ENCODE measurements at regions not wholly inside any gene's neighbourhood (a gene's known extent, or its start where the extent isn't known, plus 50 kb on each side); places are given as distances from the start of the nearest gene placed in this dataset.
"Not testable (repeated sequence)": the region's sequence is repeated elsewhere in the genome, so short reads cannot be mapped to it uniquely, and the experiment has no call there.

DNA sequence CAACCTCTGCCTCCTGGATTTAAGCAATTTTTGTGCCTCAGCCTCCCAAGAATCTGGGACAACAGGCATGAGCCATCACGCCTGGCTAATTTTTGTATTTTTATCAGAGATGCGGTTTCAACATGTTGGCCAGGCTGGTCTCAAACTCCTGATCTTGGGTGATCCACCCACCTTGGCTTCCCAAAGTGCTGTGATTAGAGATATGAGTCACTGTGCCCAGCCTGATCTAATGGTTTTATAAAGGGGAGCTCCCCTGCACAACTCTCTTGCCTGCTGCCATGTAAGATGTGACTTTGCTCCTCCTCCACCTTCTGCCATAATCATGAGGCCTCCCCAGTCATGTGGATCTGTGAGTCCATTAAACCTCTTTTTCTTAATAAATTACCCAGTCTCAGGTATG lies 107.5 kb upstream of the ALDH3B2 start:
- H3K4me3 Mint-ChIP-seq, result not testable (repeated sequence)

DNA sequence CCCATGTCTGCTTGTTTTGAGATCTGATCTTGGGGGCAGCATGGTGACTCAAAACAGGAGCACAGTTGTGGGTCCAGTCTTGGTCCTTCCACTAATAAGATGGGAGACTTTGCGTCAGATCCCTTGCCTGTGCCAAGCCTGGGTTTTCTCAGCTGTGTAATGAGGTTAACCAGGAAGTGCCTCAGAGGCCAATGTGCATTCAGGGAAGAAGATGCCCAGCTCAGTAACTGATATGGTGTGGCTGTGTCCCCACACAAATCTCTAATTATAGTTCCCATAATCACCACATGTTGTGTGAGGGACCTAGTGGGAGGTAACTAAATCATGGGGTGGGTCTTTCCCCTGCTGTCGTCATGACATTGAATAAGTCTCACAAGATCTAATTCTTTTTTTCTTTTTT lies 107.1 kb upstream of the ALDH3B2 start:
- H3K27ac Mint-ChIP-seq; H3K4me3 Mint-ChIP-seq; H3K9me3 Mint-ChIP-seq; H3K36me3 Mint-ChIP-seq (ENCODE audit: low read depth); H3K27me3 Mint-ChIP-seq (ENCODE audit: low read depth); H3K4me1 Mint-ChIP-seq (ENCODE audit: low read depth): not testable (repeated sequence)

More for the DNA sequence above, 107.5 kb upstream of the ALDH3B2 start:
- not testable (repeated sequence) for H3K36me3 Mint-ChIP-seq (ENCODE audit: low read depth); H3K4me1 Mint-ChIP-seq (ENCODE audit: low read depth); H3K27me3 Mint-ChIP-seq (ENCODE audit: low read depth); H3K9me3 Mint-ChIP-seq; H3K27ac Mint-ChIP-seq

DNA sequence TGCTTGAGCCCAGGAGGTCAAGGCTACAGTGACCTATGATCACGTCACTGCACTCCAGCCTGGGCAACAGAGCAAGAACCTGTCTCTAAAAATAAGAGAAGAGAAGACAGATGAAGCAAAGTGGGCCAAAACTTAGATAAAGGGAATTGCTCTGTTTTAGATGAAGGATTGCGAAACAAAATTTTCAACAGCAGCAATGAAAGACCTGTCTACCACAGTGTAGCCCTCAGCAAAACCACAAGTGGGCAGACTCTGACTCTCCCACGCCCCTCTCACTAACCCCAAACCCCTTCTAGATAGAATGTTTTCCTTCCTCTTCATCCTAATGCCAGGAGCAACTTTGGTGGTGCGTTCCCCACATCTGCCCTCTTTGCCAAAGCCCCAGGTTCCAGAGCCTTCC lies 105.6 kb upstream of the ALDH3B2 start:
- H3K27ac Mint-ChIP-seq, result no peak overlapping the region
- H3K27me3 Mint-ChIP-seq (ENCODE audit: low read depth), result peaks cover 17% of the 10 kb centered on the region
- no peaks in the 10 kb centered on the region for H3K36me3 Mint-ChIP-seq (ENCODE audit: low read depth)
- no peak overlapping the region for H3K4me3 Mint-ChIP-seq
- H3K4me1 Mint-ChIP-seq (ENCODE audit: low read depth), result no peaks in the 10 kb centered on the region
- no peaks in the 10 kb centered on the region for H3K9me3 Mint-ChIP-seq

DNA sequence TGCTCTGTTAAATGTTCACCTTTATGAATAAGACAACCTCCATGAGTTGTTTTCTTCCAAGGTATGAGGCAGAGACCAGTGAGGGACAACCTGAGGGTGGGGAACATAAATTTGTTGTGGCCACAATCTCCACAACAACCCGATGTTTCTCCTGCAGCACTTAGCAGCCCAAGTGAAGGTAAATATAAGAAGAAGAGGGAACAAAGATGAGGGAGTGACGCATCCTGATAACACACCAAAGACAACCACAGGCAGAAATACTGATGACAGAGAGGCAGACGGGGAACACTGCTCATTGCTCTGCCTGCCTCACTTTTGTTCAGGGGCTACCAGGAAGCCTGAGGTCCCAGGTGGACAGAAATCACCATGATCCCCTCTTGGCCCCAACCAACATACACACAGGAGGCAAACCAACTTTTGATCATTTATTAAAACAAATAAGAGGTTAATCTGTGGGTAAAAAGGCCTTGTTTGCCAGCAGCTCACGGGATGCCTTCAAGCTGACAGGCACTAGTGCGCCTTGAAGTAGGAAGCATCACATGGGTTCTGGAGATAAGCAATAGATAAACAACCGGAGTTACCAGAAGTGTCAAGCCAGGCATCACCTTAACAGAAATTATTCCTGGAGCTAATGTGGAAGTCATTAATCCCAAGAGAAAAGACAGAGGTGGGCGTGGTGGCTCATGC lies 104.9 kb upstream of the ALDH3B2 start:
- not testable (repeated sequence) for H3K9me3 Mint-ChIP-seq; H3K4me3 Mint-ChIP-seq; H3K36me3 Mint-ChIP-seq (ENCODE audit: low read depth); H3K4me1 Mint-ChIP-seq (ENCODE audit: low read depth); H3K27ac Mint-ChIP-seq
- peaks cover 24% of the 10 kb centered on the region for H3K27me3 Mint-ChIP-seq (ENCODE audit: low read depth)

DNA sequence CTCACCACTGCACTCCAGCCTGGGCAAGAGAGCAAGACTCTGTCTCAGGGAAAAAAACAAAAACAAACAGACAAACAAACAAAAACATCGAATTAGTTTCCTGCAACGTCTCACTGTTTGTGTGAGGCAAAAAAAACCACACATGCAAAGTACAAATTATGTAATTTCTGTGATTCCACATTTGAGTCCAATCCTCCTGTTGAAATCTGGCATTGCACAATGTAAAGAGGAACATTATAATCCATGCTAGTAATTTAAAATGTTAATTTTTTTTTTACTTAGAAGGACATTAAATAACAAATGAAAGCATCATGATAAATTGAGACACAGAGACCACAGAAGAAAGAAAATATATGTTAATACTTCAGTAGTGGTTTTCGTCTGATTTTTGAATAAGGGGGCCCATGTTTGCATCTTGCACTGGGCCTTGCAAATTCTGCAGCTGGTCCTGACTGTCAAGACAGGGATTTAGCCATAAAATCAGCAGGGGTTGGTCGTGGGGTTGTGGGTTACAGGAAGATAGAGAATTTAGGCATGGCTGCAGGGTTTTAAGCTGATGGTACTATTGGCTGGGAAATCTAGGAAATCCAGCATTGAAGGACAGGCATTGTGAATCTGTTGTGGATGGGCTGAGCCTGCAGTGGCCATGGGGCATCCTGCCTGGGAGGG lies 102.6 kb upstream of the ALDH3B2 start:
- Mint-ChIP-seq H3K27me3 (ENCODE audit: low read depth) (peaks cover 44% of the 10 kb centered on the region), H3K4me3 (no peak overlapping the region), H3K27ac (no peak overlapping the region), H3K9me3 (no peaks in the 10 kb centered on the region), H3K4me1 (ENCODE audit: low read depth) (no peaks in the 10 kb centered on the region), H3K36me3 (ENCODE audit: low read depth) (no peaks in the 10 kb centered on the region)

DNA sequence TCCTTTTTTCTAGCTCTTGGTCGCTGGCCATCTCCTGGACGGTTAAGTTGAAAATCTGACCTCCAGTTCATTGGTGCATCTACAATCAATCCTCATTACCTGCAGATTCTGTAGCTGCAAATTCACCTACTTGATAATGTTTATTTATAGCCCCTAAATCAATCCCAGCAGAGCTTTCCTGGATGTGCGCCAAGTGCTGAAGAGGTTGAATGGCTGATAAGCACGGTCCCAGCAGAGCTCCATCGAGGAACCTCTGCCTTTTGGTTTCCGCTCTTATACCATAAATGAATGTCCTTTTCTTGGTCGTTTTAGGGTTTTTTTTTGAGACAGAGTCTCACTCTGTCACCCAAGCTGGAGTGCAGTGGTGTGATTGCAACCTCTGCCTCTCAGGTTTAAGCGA lies 99.8 kb upstream of the ALDH3B2 start:
- not testable (repeated sequence) for H3K9me3 Mint-ChIP-seq; H3K4me3 Mint-ChIP-seq; H3K36me3 Mint-ChIP-seq (ENCODE audit: low read depth); H3K4me1 Mint-ChIP-seq (ENCODE audit: low read depth); H3K27ac Mint-ChIP-seq
- H3K27me3 Mint-ChIP-seq (ENCODE audit: low read depth), result peaks cover 42% of the 10 kb centered on the region

DNA sequence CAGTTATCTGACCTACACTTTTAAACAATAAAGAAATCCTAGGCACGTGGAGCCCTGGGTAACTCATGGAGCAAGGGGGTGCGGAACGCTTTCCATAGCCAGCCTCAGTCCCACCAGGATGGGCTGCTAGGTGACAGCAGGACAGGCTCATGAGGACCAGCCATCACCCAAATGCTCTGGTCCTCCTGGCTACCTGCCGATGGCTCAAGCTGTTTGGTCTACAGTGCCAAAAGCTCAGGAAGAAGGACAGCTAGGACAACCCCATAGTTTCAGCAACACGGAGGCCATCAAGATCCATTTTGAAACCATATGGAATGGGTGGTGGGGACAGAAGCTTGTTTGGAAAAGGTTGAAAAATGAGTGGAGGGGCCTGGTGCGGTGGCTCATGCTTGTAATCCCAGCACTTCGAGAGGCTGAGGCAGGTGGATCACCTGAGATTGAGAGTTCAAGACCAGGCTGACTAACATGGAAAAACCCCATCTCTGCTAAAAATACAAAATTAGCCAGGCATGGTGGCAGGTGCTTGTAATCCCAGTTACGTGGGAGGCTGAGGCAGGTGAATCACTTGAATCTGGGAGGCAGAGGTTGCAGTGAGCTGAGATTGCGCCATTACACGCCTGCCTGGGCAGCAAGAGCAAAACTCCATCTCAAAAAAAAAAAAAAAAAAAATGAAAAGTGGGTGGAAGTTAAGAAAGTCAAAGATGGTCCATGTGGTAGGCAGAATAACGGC lies 93.7 kb upstream of the ALDH3B2 start:
- H3K27ac Mint-ChIP-seq; H3K4me3 Mint-ChIP-seq; H3K36me3 Mint-ChIP-seq (ENCODE audit: low read depth); H3K4me1 Mint-ChIP-seq (ENCODE audit: low read depth); H3K9me3 Mint-ChIP-seq: not testable (repeated sequence)
- peaks cover 11% of the 10 kb centered on the region for H3K27me3 Mint-ChIP-seq (ENCODE audit: low read depth)

DNA sequence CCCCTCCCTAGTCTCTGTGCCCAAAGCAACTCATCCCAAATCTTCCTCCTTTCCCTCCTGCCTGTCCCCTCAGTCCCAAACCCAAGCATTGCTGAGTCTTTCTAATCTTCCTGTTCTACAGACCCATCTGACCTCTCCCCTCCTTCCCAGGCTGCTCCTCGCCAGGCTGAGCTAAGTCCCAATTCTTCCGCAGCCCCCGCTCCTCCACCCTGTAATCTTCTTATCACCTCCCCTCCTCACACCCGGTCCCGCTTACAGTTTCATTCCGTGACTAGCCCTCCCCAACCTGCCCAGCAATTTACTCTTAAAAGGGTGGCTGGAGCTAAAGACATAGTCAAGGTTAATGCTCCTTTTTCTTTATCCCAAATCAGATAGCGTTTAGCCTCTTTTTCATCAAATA lies 86.8 kb upstream of the ALDH3B2 start:
- H3K36me3 Mint-ChIP-seq (ENCODE audit: low read depth); H3K4me3 Mint-ChIP-seq; H3K4me1 Mint-ChIP-seq (ENCODE audit: low read depth); H3K27ac Mint-ChIP-seq; H3K9me3 Mint-ChIP-seq: not testable (repeated sequence)
- H3K27me3 Mint-ChIP-seq (ENCODE audit: low read depth), result peaks cover 11% of the 10 kb centered on the region

DNA sequence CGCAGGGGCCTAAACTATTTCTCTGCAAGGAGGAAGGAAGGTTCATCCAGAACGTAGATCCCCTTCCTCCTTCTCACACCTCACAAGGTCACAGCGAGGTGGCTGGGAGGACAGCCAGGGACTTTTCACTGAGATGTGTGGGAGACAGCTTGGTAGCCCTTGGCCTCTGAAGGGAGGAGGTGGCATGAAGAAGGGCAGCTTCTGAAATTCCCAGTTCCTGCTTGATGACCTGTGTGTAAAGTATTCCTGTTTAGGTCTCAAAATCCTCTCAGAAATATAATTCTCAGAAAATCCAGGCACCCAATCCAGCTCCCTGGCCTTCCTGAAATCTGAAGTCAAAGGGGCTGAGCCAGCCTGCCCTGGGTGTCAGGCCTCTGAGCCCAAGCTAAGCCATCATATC lies 84.9 kb upstream of the ALDH3B2 start:
- H3K27me3 Mint-ChIP-seq (ENCODE audit: low read depth), result peaks cover 11% of the 10 kb centered on the region
- H3K36me3 Mint-ChIP-seq (ENCODE audit: low read depth); H3K4me3 Mint-ChIP-seq; H3K27ac Mint-ChIP-seq; H3K4me1 Mint-ChIP-seq (ENCODE audit: low read depth); H3K9me3 Mint-ChIP-seq: not testable (repeated sequence)

DNA sequence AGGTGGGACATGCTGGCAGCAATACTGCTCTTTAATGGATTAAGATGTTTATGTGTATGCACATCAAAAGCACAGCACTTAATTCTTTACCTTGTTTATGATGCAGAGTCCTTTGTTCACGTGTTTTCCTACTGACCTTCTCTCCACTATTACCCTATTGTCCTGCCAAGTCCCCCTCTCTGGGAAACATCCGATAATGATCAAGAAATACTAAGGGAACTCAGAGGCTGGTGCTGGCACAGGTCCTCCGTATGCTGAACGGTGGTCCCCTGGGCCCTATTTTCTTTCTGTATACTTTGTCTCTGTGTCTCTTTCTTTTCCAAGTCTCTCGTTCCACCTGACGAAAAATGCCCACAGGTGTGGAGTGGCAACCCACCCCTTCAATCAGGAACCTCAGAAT lies 84.0 kb upstream of the ALDH3B2 start:
- H3K4me1 Mint-ChIP-seq (ENCODE audit: low read depth); H3K4me3 Mint-ChIP-seq; H3K27ac Mint-ChIP-seq; H3K9me3 Mint-ChIP-seq; H3K36me3 Mint-ChIP-seq (ENCODE audit: low read depth): not testable (repeated sequence)
- peaks cover 11% of the 10 kb centered on the region for H3K27me3 Mint-ChIP-seq (ENCODE audit: low read depth)

DNA sequence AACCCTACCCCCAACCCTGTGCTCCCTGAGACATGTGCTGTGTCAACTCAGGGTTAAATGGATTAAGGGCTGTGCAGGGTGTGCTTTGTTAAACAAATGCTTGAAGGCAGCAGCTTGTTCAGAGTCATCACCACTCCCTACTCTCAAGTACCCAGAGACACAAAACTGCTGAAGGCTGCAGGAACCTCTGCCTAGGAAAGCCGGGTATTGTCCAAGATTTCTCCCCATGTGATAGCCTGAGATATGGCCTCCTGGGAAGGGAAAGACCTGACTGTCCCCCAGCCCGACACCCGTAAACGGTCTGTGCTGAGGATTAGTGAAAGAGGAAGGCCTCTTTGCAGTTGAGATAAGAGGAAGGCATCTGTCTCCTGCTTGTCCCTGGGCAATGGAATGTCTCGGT lies 83.6 kb upstream of the ALDH3B2 start:
- H3K36me3 Mint-ChIP-seq (ENCODE audit: low read depth); H3K27ac Mint-ChIP-seq; H3K4me1 Mint-ChIP-seq (ENCODE audit: low read depth); H3K9me3 Mint-ChIP-seq; H3K4me3 Mint-ChIP-seq: not testable (repeated sequence)
- H3K27me3 Mint-ChIP-seq (ENCODE audit: low read depth), result peaks cover 11% of the 10 kb centered on the region

DNA sequence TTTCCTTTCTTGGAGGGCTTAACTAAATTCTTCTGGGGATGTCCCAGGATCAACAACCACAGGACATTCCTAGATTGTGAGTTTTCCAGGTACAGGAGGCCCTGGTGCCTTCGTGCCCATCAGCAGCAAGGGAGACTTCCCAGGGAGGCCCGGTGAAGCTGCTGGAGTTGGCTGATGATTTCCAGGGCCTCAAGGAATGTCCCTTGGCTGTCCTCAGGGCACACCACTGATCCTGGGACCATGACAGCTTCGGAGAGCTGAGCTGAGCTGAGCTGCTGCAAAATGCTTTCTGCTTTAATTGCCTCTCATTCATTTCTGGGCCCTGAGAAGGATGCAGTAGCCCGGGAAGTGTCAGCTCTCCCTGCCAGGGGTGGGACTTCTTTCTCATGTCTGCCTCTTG lies 79.4 kb upstream of the ALDH3B2 start:
- not testable (repeated sequence) for H3K27ac Mint-ChIP-seq; H3K9me3 Mint-ChIP-seq; H3K4me1 Mint-ChIP-seq (ENCODE audit: low read depth); H3K27me3 Mint-ChIP-seq (ENCODE audit: low read depth); H3K4me3 Mint-ChIP-seq; H3K36me3 Mint-ChIP-seq (ENCODE audit: low read depth)

DNA sequence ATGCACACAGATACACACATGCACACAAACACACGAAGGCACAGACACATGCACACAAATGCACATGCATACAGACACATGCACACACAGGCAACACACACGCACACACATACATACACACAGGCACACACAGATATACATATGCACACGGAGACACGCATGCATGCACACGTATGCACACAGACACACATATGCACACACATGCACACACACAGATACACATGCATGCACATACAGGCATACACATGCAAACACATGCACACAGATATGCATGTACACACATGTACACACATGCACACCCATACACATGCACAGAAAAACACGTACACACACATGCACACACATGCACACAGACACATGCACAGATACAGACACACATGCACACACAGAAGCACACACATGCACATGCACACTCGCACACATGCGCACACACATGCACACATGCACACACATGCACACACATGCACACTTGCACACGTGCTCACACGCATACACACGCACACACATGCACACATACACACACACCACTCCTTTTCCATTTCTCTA lies 70.8 kb upstream of the ALDH3B2 start:
- no peaks in the 10 kb centered on the region for H3K36me3 Mint-ChIP-seq (ENCODE audit: low read depth)
- no peak overlapping the region for H3K27ac Mint-ChIP-seq

DNA sequence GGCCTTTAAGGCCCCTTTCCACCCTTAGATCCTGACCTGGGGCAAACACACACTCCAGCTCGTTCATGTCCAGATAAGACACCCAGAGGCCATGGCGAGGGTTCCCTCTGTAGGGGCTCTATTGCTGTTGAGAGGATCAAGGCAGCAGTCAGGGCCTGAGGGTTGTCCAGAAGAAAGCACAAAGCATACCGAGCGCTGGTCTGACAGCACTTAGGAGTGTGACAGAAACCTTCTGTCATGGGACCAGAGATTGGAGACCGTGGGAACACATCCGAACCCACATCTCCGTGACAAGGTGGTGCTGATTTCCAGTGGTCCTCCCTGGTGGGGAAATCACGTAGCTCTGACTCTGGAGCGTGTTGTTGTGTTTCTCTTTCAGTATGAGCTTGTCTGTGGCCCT lies 69.8 kb upstream of the ALDH3B2 start:
- not testable (repeated sequence) for H3K4me3 Mint-ChIP-seq; H3K4me1 Mint-ChIP-seq (ENCODE audit: low read depth); H3K9me3 Mint-ChIP-seq; H3K27me3 Mint-ChIP-seq (ENCODE audit: low read depth); H3K27ac Mint-ChIP-seq; H3K36me3 Mint-ChIP-seq (ENCODE audit: low read depth)

More for the DNA sequence above, 70.8 kb upstream of the ALDH3B2 start:
- H3K27me3 Mint-ChIP-seq (ENCODE audit: low read depth), result no peaks in the 10 kb centered on the region
- no peak overlapping the region for H3K4me3 Mint-ChIP-seq
- H3K9me3 Mint-ChIP-seq, result peaks cover 6% of the 10 kb centered on the region
- H3K4me1 Mint-ChIP-seq (ENCODE audit: low read depth), result no peaks in the 10 kb centered on the region

DNA sequence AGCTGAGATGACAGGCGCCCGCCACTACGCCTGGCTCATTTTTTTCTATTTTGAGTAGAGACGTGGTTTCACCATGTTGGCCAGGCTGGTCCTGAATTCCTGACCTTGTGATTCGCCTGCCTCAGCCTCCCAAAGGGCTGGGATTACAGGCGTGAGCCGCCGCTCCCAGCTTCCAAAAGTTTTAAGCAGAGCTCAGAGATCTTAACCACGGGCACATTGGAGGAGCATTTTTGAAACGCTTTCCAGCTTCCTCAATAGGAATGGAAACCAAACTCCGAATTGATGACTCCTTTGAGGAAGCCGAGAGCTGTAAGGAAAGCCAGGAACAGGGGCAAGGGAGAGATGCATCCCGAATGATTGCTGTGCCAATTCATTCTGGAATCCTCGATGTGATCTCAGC lies 63.8 kb upstream of the ALDH3B2 start:
- H3K4me1 Mint-ChIP-seq (ENCODE audit: low read depth); H3K27ac Mint-ChIP-seq; H3K4me3 Mint-ChIP-seq; H3K36me3 Mint-ChIP-seq (ENCODE audit: low read depth); H3K9me3 Mint-ChIP-seq: not testable (repeated sequence)
- peaks cover 11% of the 10 kb centered on the region for H3K27me3 Mint-ChIP-seq (ENCODE audit: low read depth)
